Activated T-cell treated with anti-CD3 and anti-CD28 coated beads for 48 hours (primary cell): ENCODE measurements at regions not wholly inside any gene's neighbourhood (a gene's known extent, or its start where the extent isn't known, plus 50 kb on each side); places are given as distances from the start of the nearest gene placed in this dataset.

Experiments
- DNase-seq: peaks from one replicate; pipeline ENCODE4 v3.0.0-alpha.2; 2020; ENCODE audit warnings: low read depth

GRCh38 chr10:131445623-131446022 lies 134.1 kb upstream of the TCERG1L start:
- DNase-seq: no peak

DNA sequence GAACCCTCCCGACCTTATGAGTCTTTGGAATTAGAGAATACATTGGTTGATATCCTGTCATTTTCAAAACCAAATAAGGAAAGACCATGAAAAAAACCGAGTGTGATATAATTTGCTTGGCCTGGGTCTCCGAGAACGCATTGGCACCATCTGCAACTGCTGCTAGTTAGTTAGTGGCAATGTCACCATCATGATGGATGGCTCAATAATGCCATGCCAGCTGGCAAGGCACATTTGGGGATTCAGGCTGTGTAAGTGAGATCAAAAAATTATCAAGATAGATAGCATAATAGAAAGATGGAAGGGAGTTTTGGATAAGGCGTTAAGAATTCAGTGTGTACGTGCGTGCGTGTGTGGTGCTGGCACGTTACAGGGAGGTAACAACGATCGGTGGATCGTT lies 134.7 kb upstream of the TCERG1L start:
- no peak for DNase-seq

- no peak for DNase-seq
Observed at GRCh38 chr10:131448171-131448570, 136.7 kb upstream of the TCERG1L start.

GRCh38 chr10:131448883-131449282 lies 137.4 kb upstream of the TCERG1L start:
- no peak for DNase-seq

- no peak for DNase-seq
Observed at GRCh38 chr10:131450216-131450765, 138.8 kb upstream of the TCERG1L start.

GRCh38 chr10:131451407-131452015 lies 140.0 kb upstream of the TCERG1L start:
- no peak for DNase-seq

GRCh38 chr10:131452926-131453720 lies 141.6 kb upstream of the TCERG1L start:
- no peak for DNase-seq

DNA sequence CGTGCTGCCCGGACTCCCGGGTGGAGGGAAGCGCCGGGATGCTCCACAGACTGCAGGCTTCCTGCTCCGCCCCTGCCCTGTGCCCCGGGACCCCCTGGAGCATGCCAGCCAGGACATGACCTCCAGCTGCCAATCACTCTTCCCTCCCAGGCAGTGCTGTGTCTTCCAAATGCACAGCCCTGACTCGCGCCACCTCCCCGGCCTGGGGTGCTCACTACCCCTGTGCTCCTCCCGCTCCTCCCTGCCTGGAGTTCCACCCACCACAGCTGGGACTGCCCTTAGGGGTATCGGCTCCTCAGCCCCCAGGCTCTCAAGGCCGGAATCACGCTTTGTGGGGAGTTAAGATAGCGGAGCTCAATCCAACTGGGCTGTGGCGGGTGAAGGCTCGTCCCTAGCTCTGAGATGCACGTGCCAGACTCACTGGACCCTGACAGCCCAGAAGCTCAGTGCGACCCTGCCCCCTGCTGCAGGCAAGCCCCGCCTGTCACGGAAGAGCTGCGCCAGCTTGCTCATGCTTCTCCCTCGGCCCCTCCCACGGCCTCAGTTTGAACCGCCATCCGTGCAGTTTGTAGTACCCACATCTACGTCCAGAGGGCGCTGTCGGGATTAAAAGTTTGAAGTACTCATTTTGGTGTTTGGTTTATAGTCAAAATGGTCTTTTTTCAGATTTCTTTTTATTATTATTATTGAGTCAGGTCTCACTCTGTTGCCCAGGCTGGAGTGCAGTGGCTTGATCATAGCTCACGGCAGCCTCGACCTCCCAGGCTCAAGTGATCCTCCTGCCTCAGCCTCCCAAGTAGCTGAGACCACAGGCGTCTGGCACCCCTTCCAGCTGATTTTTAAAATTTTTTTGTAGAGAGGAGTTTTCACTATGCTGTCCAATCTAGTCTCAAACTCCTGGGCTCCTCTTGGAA lies 142.5 kb upstream of the TCERG1L start:
- DNase-seq: peak; percentile 67

DNA sequence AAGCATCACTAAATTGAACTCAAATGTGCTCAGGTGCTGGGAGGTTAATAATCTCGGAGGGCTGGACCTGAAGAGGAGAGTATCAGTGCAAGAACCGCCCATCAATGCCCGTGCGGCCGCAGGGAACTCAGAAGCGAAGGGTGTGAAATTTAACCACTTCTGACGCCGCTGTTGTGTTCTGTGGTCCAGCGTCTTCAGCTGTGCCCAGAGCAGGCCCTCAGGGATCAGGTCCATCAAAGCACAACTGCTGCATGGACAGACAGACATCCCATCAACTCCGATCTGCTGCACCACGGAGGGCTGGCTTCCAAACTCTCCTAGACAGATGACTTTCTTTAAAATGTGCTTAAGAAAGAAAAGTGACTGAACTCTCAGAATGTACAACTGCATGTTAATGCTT lies 144.9 kb upstream of the TCERG1L start:
- DNase-seq: no peak

- no peak for DNase-seq
Observed at GRCh38 chr10:131461093-131461492, 149.6 kb upstream of the TCERG1L start.

GRCh38 chr10:131464789-131465188 lies 153.3 kb upstream of the TCERG1L start:
- no peak for DNase-seq

DNA sequence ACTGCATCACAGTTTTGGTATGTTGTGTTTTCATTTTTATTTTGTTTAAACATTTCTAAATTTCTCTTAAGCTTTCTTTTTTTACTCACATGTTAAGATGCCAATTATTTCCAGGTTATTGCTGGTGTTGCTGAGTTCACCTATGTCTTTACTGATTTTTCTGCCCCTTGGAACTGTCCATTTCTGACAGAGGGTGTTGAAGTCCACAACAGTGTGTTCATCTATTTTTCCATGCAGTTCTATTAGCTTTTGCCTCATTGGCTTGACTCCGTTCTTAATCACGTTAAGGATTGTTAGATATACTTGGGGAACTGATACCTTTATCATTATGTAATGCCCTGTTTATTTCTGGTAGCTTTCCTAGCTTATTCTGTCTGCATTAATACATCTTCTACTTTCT lies 158.0 kb upstream of the TCERG1L start:
- DNase-seq: no peak

DNA sequence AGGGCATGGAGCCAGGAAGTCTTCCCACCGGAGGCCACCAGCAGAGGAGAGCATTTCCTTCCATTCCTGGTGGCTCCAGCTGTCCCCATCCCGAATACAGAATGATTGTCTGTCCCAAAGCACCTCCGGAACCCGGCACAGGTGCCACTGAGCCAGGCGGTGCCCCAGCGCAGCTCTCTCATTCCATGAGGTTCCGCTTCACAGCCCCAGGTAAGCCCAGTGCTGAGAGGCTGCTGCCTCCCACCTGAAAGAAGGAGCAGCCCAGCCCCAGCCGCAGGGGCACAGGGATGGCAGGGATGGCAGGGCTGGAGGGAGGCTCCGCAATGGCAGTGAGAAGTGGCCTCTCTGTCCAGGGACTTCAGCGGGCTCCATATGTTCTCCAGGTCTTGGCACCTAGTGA lies 162.1 kb upstream of the TCERG1L start:
- DNase-seq: no peak

GRCh38 chr10:131474416-131474815 lies 162.9 kb upstream of the TCERG1L start:
- DNase-seq: no peak

- no peak for DNase-seq
Observed at GRCh38 chr10:131475043-131475442, 163.5 kb upstream of the TCERG1L start.

- no peak for DNase-seq
Observed at GRCh38 chr10:131475803-131476202, 164.3 kb upstream of the TCERG1L start.

DNA sequence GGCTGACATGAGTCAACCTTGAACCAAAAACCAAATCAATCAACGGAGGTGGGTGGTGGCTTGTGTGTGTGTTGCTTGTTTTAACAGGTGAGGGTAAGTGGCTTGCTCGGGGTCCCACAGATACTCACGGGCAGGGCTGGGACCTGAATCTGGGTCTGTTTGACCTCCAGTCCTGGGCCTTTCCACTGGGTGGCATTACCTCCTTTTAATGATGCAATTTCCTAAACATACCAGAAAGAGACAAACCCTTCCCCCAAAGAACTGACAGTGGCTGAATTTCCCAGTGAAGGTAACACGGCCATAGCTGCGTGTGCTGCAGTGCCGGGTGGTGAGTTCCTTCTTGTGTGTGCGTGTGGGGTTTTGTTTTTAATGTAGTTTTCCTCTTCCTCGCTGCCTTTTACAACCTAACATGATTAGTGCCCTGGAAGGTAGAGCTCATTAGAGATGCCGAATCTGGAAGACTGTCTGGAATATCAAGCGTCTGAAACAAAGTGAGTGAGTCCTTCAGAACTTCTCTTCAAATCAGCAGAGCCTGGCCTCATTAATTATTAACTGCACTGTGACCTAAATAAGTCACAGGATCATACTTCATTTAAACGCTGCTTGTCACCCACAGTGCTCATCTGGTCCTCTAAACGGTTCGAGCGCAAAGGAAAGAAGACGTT lies 166.1 kb upstream of the TCERG1L start:
- DNase-seq: no peak

- no peak for DNase-seq
Observed at GRCh38 chr10:131478377-131478989, 167.0 kb upstream of the TCERG1L start.

DNA sequence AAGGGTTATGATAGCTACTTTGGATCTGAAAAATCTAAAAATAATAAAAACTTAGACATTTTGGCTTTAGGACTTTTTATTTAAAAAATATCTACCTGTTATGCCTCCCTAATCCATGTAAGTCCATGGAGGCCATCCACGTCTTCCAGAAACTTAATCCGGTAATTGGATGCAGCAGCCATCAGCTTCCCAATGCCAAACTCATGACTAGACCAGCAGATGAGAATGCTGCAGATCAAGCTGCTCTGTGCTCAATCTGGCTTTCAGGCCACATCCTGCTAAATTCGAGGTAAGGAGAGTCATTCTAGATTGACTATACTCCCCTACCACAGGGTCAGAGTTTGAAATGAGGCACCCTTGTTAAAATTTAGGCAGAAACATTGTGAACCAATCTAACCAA lies 168.5 kb upstream of the TCERG1L start:
- no peak for DNase-seq

DNA sequence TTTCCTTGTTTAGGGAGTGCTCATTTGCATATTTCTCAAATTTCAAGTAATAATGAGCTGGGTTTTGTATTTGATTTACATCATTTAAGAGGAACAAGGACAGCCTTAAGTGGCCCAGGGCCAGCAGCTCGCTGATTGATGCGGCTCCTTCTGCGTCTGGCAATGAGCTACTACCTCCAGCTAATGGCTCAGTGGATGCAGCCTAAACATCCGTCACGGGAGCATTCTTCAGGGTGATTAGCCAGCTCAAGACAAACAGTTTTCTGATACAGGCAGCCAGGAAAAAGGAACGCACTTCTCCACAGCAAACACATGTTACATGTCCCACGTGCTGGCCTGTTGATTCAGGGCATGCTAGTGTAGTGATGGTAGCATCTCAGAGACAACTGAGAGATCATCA lies 169.3 kb upstream of the TCERG1L start:
- no peak for DNase-seq

DNA sequence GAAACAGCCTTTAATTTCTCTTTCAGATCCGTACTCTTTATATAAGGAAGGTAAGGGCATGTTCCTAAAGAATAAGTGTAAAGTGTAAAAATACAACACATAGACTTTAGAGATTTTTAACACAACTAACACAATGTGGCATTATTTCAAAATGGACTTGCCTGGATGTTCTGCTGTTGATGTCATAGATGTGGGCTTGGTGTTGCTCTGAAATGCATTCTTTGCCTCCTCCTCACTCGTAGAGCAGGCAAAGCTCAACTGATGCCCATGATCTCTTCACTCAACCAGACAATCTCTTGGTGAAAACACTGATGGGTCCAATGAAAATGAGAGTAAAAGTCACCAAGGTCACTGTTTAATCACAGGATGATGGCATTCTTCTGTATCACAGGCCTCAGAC lies 174.2 kb upstream of the TCERG1L start:
- no peak for DNase-seq

DNA sequence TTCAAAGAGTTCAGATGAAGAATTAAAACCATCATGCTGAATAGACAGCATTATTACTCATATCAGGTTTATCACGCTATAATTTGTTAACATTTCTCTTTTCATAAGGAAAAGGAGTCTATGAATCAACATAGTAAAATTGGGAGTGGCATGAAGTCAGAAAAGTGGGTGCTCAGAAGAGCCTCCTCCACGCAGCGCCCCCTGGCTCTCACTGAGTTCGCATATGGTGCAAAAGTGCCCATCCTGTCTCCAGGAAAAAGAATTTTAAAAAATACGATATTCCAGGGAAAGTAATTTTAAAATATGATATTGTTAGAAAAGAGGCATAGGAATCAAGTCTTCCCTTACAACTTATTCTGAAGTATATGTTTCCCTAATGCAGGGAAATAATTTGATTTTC lies 176.3 kb upstream of the TCERG1L start:
- DNase-seq: no peak
